Lower lobe of right lung (tissue), 2 donors: ENCODE measurements at regions not wholly inside any gene's neighbourhood (a gene's known extent, or its start where the extent isn't known, plus 50 kb on each side); places are given as distances from the start of the nearest gene placed in this dataset.

Experiments used
- ATAC-seq, 2 donors: fragments of 200-7000 bp; cut with Tn5 transposase; one replicate each; pipeline ENCODE4 v1.9.1; 2020 to 2022; ENCODE audit warnings: mild to moderate bottlenecking in 2 of 2, moderate library complexity in 2 of 2
- DNase-seq: peaks from one replicate; pipeline ENCODE4 v3.0.0-alpha.2; 2020
- H3K27ac ChIP-seq: fragments of 200-600 bp; one replicate; pipeline ENCODE4 v1.8.0; 2022
- H3K27me3 ChIP-seq: fragments of 200-600 bp; one replicate; pipeline ENCODE4 v1.8.0; 2022; ENCODE audit warnings: low read depth
- H3K36me3 ChIP-seq: fragments of 200-600 bp; one replicate; pipeline ENCODE4 v1.8.0; 2022; ENCODE audit warnings: mild to moderate bottlenecking
- H3K4me1 ChIP-seq: fragments of 200-600 bp; one replicate; pipeline ENCODE4 v1.8.0; 2022
- H3K4me3 ChIP-seq: fragments of 200-600 bp; one replicate; pipeline ENCODE4 v1.8.0; 2022; ENCODE audit warnings: mild to moderate bottlenecking
- H3K9me3 ChIP-seq: fragments of 200-600 bp; one replicate; pipeline ENCODE4 v1.8.0; 2022
- intact Hi-C: fragments of 100-400 bp; cut with DNase I; formaldehyde crosslinking; loops from one replicate; pipeline ENCODE4 v1.11.0; 2022
- TF ChIP-seq, protein P1 (sequence below): fragments of 200-600 bp; IDR thresholded peaks from one replicate; pipeline ENCODE4 v1.8.0; 2022; ENCODE audit warnings: antibody characterized with exemption, mild to moderate bottlenecking
- donor health status: DM: no; HTN: yes; CAD: no; lungs with severe emphysema.

DNA sequence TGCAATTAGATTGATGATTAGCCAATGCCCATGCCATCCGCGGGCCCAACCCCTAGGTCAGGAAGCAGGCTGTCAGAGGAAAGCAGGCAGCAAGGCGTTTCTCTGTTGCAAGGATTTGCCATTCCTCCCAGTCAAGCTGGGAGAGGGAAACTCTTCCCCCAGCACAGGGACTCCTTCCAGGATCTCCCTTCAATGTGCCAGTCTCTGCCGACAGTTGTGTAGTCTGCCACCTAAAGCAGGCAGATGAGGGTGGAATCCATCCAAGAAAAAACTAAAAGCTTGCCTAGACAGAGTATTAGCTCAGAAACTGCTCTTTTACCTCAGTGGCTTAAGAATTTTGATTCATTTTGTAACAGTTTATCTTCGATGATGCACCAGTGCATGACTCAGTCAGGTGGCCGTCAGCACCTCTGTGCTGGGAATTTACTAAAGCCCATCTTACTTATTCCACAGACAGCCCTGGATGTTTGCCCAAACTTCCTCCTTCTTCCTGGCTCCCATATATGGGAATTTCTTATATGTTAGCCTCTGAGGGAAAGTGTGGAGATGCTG lies 501.5 kb upstream of the THBS1 start:
- ATAC-seq (no peak), DNase-seq (no peak)
- H3K4me3 ChIP-seq = no peak overlapping the region
- H3K9me3 ChIP-seq = no peaks in the 10 kb centered on the region
- peaks cover under 1% of the 10 kb centered on the region for H3K4me1 ChIP-seq
- H3K27me3 ChIP-seq = no peaks in the 10 kb centered on the region
- H3K36me3 ChIP-seq = no peaks in the 10 kb centered on the region
- TF ChIP-seq, protein P1, sequence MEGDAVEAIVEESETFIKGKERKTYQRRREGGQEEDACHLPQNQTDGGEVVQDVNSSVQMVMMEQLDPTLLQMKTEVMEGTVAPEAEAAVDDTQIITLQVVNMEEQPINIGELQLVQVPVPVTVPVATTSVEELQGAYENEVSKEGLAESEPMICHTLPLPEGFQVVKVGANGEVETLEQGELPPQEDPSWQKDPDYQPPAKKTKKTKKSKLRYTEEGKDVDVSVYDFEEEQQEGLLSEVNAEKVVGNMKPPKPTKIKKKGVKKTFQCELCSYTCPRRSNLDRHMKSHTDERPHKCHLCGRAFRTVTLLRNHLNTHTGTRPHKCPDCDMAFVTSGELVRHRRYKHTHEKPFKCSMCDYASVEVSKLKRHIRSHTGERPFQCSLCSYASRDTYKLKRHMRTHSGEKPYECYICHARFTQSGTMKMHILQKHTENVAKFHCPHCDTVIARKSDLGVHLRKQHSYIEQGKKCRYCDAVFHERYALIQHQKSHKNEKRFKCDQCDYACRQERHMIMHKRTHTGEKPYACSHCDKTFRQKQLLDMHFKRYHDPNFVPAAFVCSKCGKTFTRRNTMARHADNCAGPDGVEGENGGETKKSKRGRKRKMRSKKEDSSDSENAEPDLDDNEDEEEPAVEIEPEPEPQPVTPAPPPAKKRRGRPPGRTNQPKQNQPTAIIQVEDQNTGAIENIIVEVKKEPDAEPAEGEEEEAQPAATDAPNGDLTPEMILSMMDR = no peak
- intact Hi-C loops = no loop called here
- no peak overlapping the region for H3K27ac ChIP-seq

DNA sequence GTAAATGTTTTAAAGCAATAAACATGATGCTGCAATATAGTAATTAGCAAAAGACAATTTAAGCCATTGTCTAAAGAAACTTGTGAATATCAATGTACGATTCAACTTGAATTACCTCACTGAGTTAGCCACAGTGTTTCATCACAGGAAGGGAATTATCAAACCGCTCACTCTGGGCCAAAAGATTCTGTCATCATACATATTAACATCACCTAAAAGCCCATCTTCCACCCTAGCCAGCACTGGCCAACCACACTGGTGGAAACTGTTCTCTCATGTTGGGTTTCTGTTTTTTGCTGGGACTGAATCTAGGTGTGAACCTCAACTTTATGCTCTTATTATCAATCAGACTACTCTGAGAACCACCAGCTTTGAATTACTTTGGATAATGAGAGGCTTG lies 497.7 kb upstream of the THBS1 start:
- no peaks in the 10 kb centered on the region for H3K36me3 ChIP-seq
- peaks cover 7% of the 10 kb centered on the region for H3K4me1 ChIP-seq
- no peaks in the 10 kb centered on the region for H3K9me3 ChIP-seq
- DNase-seq (no peak), ATAC-seq (no peak)
- TF ChIP-seq, protein P1 = no peak
- no peak overlapping the region for H3K27ac ChIP-seq
- H3K27me3 ChIP-seq = no peaks in the 10 kb centered on the region
- intact Hi-C loops = no loop called here
- H3K4me3 ChIP-seq = no peak overlapping the region

DNA sequence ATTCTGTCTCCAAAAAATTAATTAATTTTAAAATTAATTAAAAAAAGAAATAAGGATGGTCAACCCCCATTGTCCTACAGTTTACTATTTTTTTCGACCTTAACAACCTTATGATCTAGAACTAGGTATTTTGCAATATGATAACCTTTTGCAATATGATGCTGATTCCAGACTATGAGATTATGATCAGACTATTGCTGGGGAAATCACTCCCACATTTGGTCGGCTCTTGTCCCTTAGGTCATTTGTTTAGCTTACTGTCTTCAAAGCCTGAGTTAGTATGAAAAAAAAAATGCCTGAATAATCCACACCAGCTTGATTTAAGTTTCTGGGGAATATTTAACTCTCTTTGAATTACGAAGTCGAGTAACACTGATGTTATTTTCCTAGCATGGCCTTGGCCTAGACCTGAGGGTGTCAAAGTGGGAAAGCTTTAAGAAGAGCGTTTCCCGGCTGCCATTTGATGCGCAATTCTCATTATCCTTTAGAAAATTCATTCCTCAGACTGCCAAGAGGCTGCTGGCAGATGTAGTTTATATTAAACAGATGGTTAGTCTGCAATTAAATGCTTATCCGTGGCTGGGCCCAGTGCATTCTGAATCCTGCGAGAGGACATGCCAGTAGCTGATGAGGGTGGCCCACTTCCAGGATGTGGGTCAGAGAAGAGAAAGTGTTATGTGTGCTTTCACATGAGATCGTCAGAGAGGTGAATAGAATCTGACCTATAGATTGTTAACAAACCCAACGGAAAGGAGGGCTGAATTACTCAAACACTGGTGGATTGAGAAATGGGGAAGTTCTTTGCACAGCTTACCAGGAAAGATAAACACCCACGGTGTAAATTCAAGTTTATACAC lies 496.0 kb upstream of the THBS1 start:
- TF ChIP-seq, protein P1 = no peak
- Histone ChIP-seq H3K27me3 (no peaks in the 10 kb centered on the region), H3K27ac (peak overlapping the region; percentile 28), H3K4me1 (peaks cover 7% of the 10 kb centered on the region), H3K4me3 (no peak overlapping the region), H3K36me3 (no peaks in the 10 kb centered on the region), H3K9me3 (no peaks in the 10 kb centered on the region)
- ATAC-seq (peak; percentile 64 to 76), DNase-seq (peak; percentile 46)
- intact Hi-C loops = no loop called here

DNA sequence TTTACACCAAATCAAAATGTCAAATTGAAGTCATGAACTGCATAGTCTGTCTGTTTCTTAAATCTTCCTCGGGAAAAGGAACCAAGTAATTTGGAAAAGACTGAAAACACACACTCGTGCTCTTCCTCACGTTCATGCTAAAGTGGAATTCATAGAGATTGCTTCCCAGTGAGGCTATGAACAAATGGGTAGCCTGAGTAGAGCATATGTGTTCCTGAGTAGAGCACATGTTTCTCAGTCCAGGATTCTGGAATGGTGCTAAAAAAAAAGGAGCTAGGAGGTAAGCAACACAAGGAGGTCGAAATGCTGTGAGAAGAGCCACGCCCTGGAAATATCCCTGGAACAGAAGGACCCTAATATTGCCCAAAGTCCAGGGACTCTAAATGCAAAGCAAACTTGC lies 494.2 kb upstream of the THBS1 start:
- H3K27ac ChIP-seq = no peak overlapping the region
- no peaks in the 10 kb centered on the region for H3K27me3 ChIP-seq
- H3K4me3 ChIP-seq = no peak overlapping the region
- H3K4me1 ChIP-seq = peaks cover 7% of the 10 kb centered on the region
- H3K36me3 ChIP-seq = no peaks in the 10 kb centered on the region
- H3K9me3 ChIP-seq = no peaks in the 10 kb centered on the region
- intact Hi-C loops = no loop called here
- ATAC-seq (no peak), DNase-seq (no peak)
- TF ChIP-seq, protein P1 = no peak

DNA sequence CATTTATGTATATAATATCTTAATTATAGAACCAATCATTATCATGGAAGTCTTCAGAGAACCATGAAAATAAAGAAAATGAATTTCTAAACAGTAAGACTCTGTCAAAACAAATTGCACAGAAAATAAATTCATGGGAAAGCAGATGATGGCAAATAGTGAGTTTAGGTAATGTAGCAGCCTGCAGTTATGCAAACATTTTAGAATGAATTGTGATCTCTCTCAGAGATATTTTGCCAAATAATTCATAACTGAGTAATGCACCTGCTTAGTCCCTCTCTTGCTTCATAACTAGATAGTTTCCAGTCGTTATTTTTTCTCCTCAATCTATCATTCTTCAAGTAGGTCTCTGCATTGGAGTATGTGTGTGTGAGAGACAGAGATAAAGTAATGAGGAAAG lies 492.7 kb upstream of the THBS1 start:
- H3K9me3 ChIP-seq = no peaks in the 10 kb centered on the region
- H3K4me1 ChIP-seq = peaks cover 7% of the 10 kb centered on the region
- DNase-seq (no peak), ATAC-seq (no peak)
- no peaks in the 10 kb centered on the region for H3K27me3 ChIP-seq
- no peak overlapping the region for H3K4me3 ChIP-seq
- TF ChIP-seq, protein P1 = no peak
- no peaks in the 10 kb centered on the region for H3K36me3 ChIP-seq
- no peak overlapping the region for H3K27ac ChIP-seq
- intact Hi-C loops = no loop called here
